ENCODE measurements at regions not wholly inside any gene's neighbourhood (a gene's known extent, or its start where the extent isn't known, plus 50 kb on each side); places are given as distances from the start of the nearest gene placed in this dataset.
"Not testable (repeated sequence)": the region's sequence is repeated elsewhere in the genome, so short reads cannot be mapped to it uniquely, and the experiment has no call there.

DNA sequence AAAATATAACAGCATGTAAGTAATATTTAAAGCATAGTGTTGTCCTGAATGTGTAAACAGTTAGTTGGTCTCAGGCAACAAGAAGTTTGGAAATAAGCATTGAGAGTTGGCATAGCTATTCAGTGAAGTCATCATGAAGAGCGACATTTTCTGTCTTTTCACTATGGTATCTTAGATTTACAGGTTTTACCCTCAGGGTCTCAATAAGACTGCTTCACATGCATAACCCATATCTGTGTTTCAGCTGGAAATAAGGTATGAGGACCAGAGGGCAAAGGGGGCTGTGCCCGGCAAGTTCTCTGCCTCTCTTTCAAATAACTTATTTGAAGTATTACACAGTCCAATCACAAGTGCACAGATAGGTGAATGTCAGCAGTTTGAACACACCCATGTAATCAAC is 290.2 kb upstream of the CNTN3 start:
- ChIA-PET CTCF (no interaction called here), POLR2A (no interaction called here)
- no peak for FAIRE-seq
- Histone ChIP-seq H3K4me2 (no peak overlapping the region), H3K4me1 (no peaks in the 10 kb centered on the region), H3K4me3 (no peak overlapping the region), H3K9me3 (no peaks in the 10 kb centered on the region; the same call in 2 of the 3 replicates), H3K27ac (no peak overlapping the region)
- TF ChIP-seq NPAS2 (CRISPR knock-in tag; IDR thresholded peaks at IDR 0.05; ENCODE audit: borderline replicate concordance) (no peak), MYC (IDR thresholded peaks at IDR 0.05; ENCODE audit: borderline replicate concordance, low read length) (no peak), HDAC2 (IDR thresholded peaks at IDR 0.05) (no peak), CHD2 (IDR thresholded peaks at IDR 0.05; ENCODE audit: low read length, partially characterized antibody) (no peak), MAX (IDR thresholded peaks at IDR 0.05) (no peak), MAZ (IDR thresholded peaks at IDR 0.05; ENCODE audit: borderline replicate concordance, low read depth, low read length) (no peak), TP53 (CRISPR knock-in tag; IDR thresholded peaks at IDR 0.05) (no peak)
- 37% methylated on average over 2 of the region's 2 CpGs for WGBS (ENCODE audit: missing lambda C conversion rate)
- ATAC-seq = no peak
- DNase-seq (ENCODE audit: low read depth in 1 of 2, low spot score in 1 of 2) = no peak

- H3K4me1 ChIP-seq; CTCF ChIA-PET; H3K9me3 ChIP-seq; H3K4me2 ChIP-seq; ATAC-seq; H3K4me3 ChIP-seq; H3K27ac ChIP-seq; DNase-seq (ENCODE audit: low read depth in 1 of 2, low spot score in 1 of 2); POLR2A ChIA-PET; FAIRE-seq: not testable (repeated sequence)
- 53% methylated on average over 6 of the region's 45 CpGs for WGBS (ENCODE audit: missing lambda C conversion rate)
Measured at GRCh38 chr3:74899796-74900516, 285.5 kb upstream of the CNTN3 start.

GRCh38 chr3:74897006-74897405 is 282.5 kb upstream of the CNTN3 start:
- 2% methylated on average over 2 of the region's 2 CpGs for WGBS (ENCODE audit: missing lambda C conversion rate)
- Histone ChIP-seq H3K9me3 (no peaks in the 10 kb centered on the region), H3K27ac (no peak overlapping the region), H3K4me3 (no peak overlapping the region), H3K4me1 (no peaks in the 10 kb centered on the region), H3K4me2 (no peak overlapping the region)
- no peak for ATAC-seq
- ChIA-PET CTCF (no interaction called here), POLR2A (no interaction called here)
- FAIRE-seq = no peak
- DNase-seq (ENCODE audit: low read depth in 1 of 2, low spot score in 1 of 2) = peak; percentile 2 to 5
- TF ChIP-seq RNF2 (IDR thresholded peaks at IDR 0.05; ENCODE audit: borderline replicate concordance, low read depth) = no peak
- TF ChIP-seq SREBF2 (IDR thresholded peaks at IDR 0.05) = no peak
- no peak for TF ChIP-seq EHMT2 (IDR thresholded peaks at IDR 0.05; ENCODE audit: low read depth)
- no peak for TF ChIP-seq MAZ (IDR thresholded peaks at IDR 0.05; ENCODE audit: borderline replicate concordance, low read depth, low read length)
- TF ChIP-seq TFCP2L1 (CRISPR knock-in tag; IDR thresholded peaks at IDR 0.05) = no peak
- TF ChIP-seq, protein P1, sequence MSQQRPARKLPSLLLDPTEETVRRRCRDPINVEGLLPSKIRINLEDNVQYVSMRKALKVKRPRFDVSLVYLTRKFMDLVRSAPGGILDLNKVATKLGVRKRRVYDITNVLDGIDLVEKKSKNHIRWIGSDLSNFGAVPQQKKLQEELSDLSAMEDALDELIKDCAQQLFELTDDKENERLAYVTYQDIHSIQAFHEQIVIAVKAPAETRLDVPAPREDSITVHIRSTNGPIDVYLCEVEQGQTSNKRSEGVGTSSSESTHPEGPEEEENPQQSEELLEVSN (IDR thresholded peaks at IDR 0.05; ENCODE audit: borderline replicate concordance, low read depth) = no peak
- no peak for TF ChIP-seq ZNF302 (CRISPR knock-in tag; IDR thresholded peaks at IDR 0.05)
- no peak for TF ChIP-seq NFE2L2 (conservative IDR thresholded peaks at IDR 0.05; ENCODE audit: low read length)
- no peak for TF ChIP-seq ZC3H11A (IDR thresholded peaks at IDR 0.05)
- TF ChIP-seq, protein P2, sequence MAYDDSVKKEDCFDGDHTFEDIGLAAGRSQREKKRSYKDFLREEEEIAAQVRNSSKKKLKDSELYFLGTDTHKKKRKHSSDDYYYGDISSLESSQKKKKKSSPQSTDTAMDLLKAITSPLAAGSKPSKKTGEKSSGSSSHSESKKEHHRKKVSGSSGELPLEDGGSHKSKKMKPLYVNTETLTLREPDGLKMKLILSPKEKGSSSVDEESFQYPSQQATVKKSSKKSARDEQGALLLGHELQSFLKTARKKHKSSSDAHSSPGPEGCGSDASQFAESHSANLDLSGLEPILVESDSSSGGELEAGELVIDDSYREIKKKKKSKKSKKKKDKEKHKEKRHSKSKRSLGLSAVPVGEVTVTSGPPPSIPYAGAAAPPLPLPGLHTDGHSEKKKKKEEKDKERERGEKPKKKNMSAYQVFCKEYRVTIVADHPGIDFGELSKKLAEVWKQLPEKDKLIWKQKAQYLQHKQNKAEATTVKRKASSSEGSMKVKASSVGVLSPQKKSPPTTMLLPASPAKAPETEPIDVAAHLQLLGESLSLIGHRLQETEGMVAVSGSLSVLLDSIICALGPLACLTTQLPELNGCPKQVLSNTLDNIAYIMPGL (CRISPR knock-in tag; IDR thresholded peaks at IDR 0.05; ENCODE audit: borderline replicate concordance) = no peak
- no peak for TF ChIP-seq CBX2 (IDR thresholded peaks at IDR 0.05; ENCODE audit: borderline replicate concordance, low read depth)
- no peak for TF ChIP-seq EHF (CRISPR knock-in tag; IDR thresholded peaks at IDR 0.05)

GRCh38 chr3:74891312-74891711 is 276.9 kb upstream of the CNTN3 start:
- POLR2A ChIA-PET = no interaction called here
- Histone ChIP-seq H3K4me1 (no peaks in the 10 kb centered on the region), H3K27ac (no peak overlapping the region), H3K9me3 (peaks cover 2% of the 10 kb centered on the region; the same call in 1 of the 3 replicates), H3K4me3 (no peak overlapping the region), H3K4me2 (no peak overlapping the region)
- CTCF ChIA-PET = no interaction called here
- 8% methylated on average over 6 of the region's 6 CpGs for WGBS (ENCODE audit: missing lambda C conversion rate)
- ATAC-seq (no peak), DNase-seq (ENCODE audit: low read depth in 1 of 2, low spot score in 1 of 2) (no peak), FAIRE-seq (no peak)
- TF ChIP-seq ZNF302 (CRISPR knock-in tag; IDR thresholded peaks at IDR 0.05) (no peak), CEBPB (IDR thresholded peaks at IDR 0.05) (no peak), REST (IDR thresholded peaks at IDR 0.05) (no peak), SMC3 (IDR thresholded peaks at IDR 0.05) (no peak), EHF (CRISPR knock-in tag; IDR thresholded peaks at IDR 0.05) (no peak), FOSL2 (IDR thresholded peaks at IDR 0.05) (no peak), FOSL2 (CRISPR knock-in tag; IDR thresholded peaks at IDR 0.05) (no peak), CHD4 (IDR thresholded peaks at IDR 0.05; ENCODE audit: borderline replicate concordance) (no peak)
- TF ChIP-seq, protein P1 (IDR thresholded peaks at IDR 0.05; ENCODE audit: borderline replicate concordance, low read depth) = no peak
